Trophoblast cell (in vitro differentiated cells and primary cell): ENCODE measurements at regions not wholly inside any gene's neighbourhood (a gene's known extent, or its start where the extent isn't known, plus 50 kb on each side); places are given as distances from the start of the nearest gene placed in this dataset.

Source experiments
- DNase-seq, 2 donors: peaks; one replicate each; pipeline ENCODE4 v3.0.0-alpha.2; 2016
- H2AFZ ChIP-seq: 2 replicates; pipeline ENCODE4 v1.6.1; 2013; ENCODE audit warnings: low read length, moderate library complexity, mild to moderate bottlenecking; ENCODE audit not compliant: insufficient read depth, poor library complexity
- H2AK5ac ChIP-seq: 2 replicates; pipeline ENCODE4 v1.6.1; 2013; ENCODE audit warnings: mild to moderate bottlenecking, low read length
- H2BK120ac ChIP-seq: 2 replicates; pipeline ENCODE4 v1.6.1; 2013; ENCODE audit warnings: low read length, mild to moderate bottlenecking, moderate library complexity; ENCODE audit not compliant: insufficient read depth, poor library complexity
- H2BK12ac ChIP-seq: 2 replicates; pipeline ENCODE4 v1.6.1; 2013; ENCODE audit warnings: mild to moderate bottlenecking, low read length, moderate library complexity
- H2BK5ac ChIP-seq: 2 replicates; pipeline ENCODE4 v1.6.1; 2013; ENCODE audit warnings: low read length, low read depth, moderate library complexity, mild to moderate bottlenecking; ENCODE audit not compliant: poor library complexity
- H3K14ac ChIP-seq: 2 replicates; pipeline ENCODE4 v1.6.1; 2013; ENCODE audit warnings: mild to moderate bottlenecking, low read length
- H3K18ac ChIP-seq: 2 replicates; pipeline ENCODE4 v1.6.1; 2013; ENCODE audit warnings: mild to moderate bottlenecking, low read length
- H3K23ac ChIP-seq: 2 replicates; pipeline ENCODE4 v1.6.1; 2013; ENCODE audit warnings: low read length
- H3K27ac ChIP-seq: 2 replicates; pipeline ENCODE4 v1.5.1; 2013; ENCODE audit warnings: low read depth, mild to moderate bottlenecking, inconsistent platforms, low read length, moderate library complexity
- H3K27me3 ChIP-seq: 2 replicates; pipeline ENCODE4 v1.6.1; 2013; ENCODE audit warnings: inconsistent platforms, mild to moderate bottlenecking, low read length, moderate library complexity; ENCODE audit not compliant: insufficient read depth
- H3K36me3 ChIP-seq, 2 experiments: 1 replicate in 1 of 2; 2 replicates in 1 of 2; pipeline ENCODE4 v1.6.1; 2013; ENCODE audit warnings: low read length in 2 of 2, mild to moderate bottlenecking in 2 of 2, moderate library complexity in 1 of 2; ENCODE audit not compliant: insufficient read depth in 2 of 2, control insufficient read depth in 1 of 2
- H3K4ac ChIP-seq: 2 replicates; pipeline ENCODE4 v1.6.1; 2013; ENCODE audit warnings: low read depth, mild to moderate bottlenecking, low read length, moderate library complexity
- H3K4me1 ChIP-seq, 2 experiments: 1 replicate in 1 of 2; 2 replicates in 1 of 2; pipeline ENCODE4 v1.6.1; 2013; ENCODE audit warnings: low read length in 2 of 2, mild to moderate bottlenecking in 2 of 2, moderate library complexity in 1 of 2; ENCODE audit not compliant: insufficient read depth in 2 of 2, control insufficient read depth in 1 of 2
- H3K4me2 ChIP-seq: 2 replicates; pipeline ENCODE4 v1.6.1; 2013; ENCODE audit warnings: inconsistent platforms, mild to moderate bottlenecking, low read length, moderate library complexity
- H3K4me3 ChIP-seq: 2 replicates; pipeline ENCODE4 v1.5.1; 2013; ENCODE audit warnings: mild to moderate bottlenecking, low read depth, low read length, inconsistent platforms
- H3K79me1 ChIP-seq: one replicate; pipeline ENCODE4 v1.6.1; 2013; ENCODE audit warnings: low read length
- H3K79me2 ChIP-seq: 2 replicates; pipeline ENCODE4 v1.6.1; 2013; ENCODE audit warnings: low read length, mild to moderate bottlenecking; ENCODE audit not compliant: control insufficient read depth, insufficient read depth, poor library complexity
- H3K9ac ChIP-seq: 2 replicates; pipeline ENCODE4 v1.6.1; 2013; ENCODE audit warnings: mild to moderate bottlenecking, low read length
- H3K9me3 ChIP-seq: 2 replicates; pipeline ENCODE4 v1.6.1; 2013; ENCODE audit warnings: low read depth, mild to moderate bottlenecking, control low read depth, inconsistent platforms, low read length; ENCODE audit not compliant: insufficient read depth
- H4K12ac ChIP-seq: 2 replicates; pipeline ENCODE4 v1.6.1; 2013; ENCODE audit warnings: low read depth, mild to moderate bottlenecking, low read length, moderate library complexity
- H4K8ac ChIP-seq: 2 replicates; pipeline ENCODE4 v1.6.1; 2013; ENCODE audit warnings: low read depth, mild to moderate bottlenecking, low read length, moderate library complexity
- H4K91ac ChIP-seq: one replicate; pipeline ENCODE4 v1.6.1; 2013; ENCODE audit warnings: low read depth, mild to moderate bottlenecking, low read length, moderate library complexity
- WGBS: extraction: QIAGEN DNeasy Blood & Tissue Kit; methylation state at CpG from one replicate; pipeline ENCODE4 v1.1.7; 2013; ENCODE audit warnings: missing lambda C conversion rate; ENCODE audit not compliant: insufficient read length, insufficient coverage; ENCODE audit errors: extremely low coverage; 5-methylcytosine and 5-hydroxymethylcytosine counted together

GRCh38 chr5:147986134-147986757 lies 77.5 kb upstream of the SPINK5 start:
- no peak for DNase-seq
- no peak overlapping the region for H3K4me2 ChIP-seq
- H3K36me3 ChIP-seq, result no peaks in the 10 kb centered on the region
- H3K4ac ChIP-seq, result no peak overlapping the region
- no peak overlapping the region for H3K9ac ChIP-seq
- no peak overlapping the region for H3K4me3 ChIP-seq
- WGBS, result no CpG with 5 or more reads among the region's 2 CpGs
- H2BK5ac ChIP-seq, result no peak overlapping the region
- no peak overlapping the region for H2BK120ac ChIP-seq
- H4K12ac ChIP-seq, result no peak overlapping the region
- H2BK12ac ChIP-seq, result no peak overlapping the region
- H4K91ac ChIP-seq, result no peak overlapping the region
- H4K8ac ChIP-seq, result no peak overlapping the region
- H3K18ac ChIP-seq, result no peak overlapping the region
- no peaks in the 10 kb centered on the region for H3K79me1 ChIP-seq
- H3K4me1 ChIP-seq, result no peaks in the 10 kb centered on the region
- no peak overlapping the region for H3K14ac ChIP-seq
- H3K79me2 ChIP-seq, result no peaks in the 10 kb centered on the region
- no peak overlapping the region for H2AFZ ChIP-seq
- H3K27ac ChIP-seq, result no peak overlapping the region
- no peaks in the 10 kb centered on the region for H3K27me3 ChIP-seq
- H3K23ac ChIP-seq, result no peak overlapping the region
- H2AK5ac ChIP-seq, result no peak overlapping the region
- no peaks in the 10 kb centered on the region for H3K9me3 ChIP-seq

GRCh38 chr5:147985608-147986007 lies 78.2 kb upstream of the SPINK5 start:
- WGBS, result no CpG with 5 or more reads among the region's 5 CpGs

GRCh38 chr5:147983742-147984141 lies 77.4 kb upstream of the C5orf46 start:
- no peaks in the 10 kb centered on the region for H3K36me3 ChIP-seq
- no peak overlapping the region for H4K91ac ChIP-seq
- H4K12ac ChIP-seq, result no peak overlapping the region
- no peaks in the 10 kb centered on the region for H3K79me2 ChIP-seq
- H3K9me3 ChIP-seq, result no peaks in the 10 kb centered on the region
- no peaks in the 10 kb centered on the region for H3K27me3 ChIP-seq
- H3K9ac ChIP-seq, result no peak overlapping the region
- no peak overlapping the region for H3K27ac ChIP-seq
- H2AK5ac ChIP-seq, result no peak overlapping the region
- no peak overlapping the region for H3K18ac ChIP-seq
- H2AFZ ChIP-seq, result no peak overlapping the region
- H3K23ac ChIP-seq, result no peak overlapping the region
- no peak overlapping the region for H2BK5ac ChIP-seq
- H3K4ac ChIP-seq, result no peak overlapping the region
- H4K8ac ChIP-seq, result no peak overlapping the region
- H3K4me1 ChIP-seq, result no peaks in the 10 kb centered on the region
- no peak overlapping the region for H3K4me3 ChIP-seq
- H2BK12ac ChIP-seq, result no peak overlapping the region
- no peaks in the 10 kb centered on the region for H3K79me1 ChIP-seq
- H3K4me2 ChIP-seq, result no peak overlapping the region
- peak in 1 of 2 donors; percentile 56 for DNase-seq
- WGBS, result no CpG with 5 or more reads among the region's 1 CpG
- H3K14ac ChIP-seq, result no peak overlapping the region
- H2BK120ac ChIP-seq, result no peak overlapping the region

More at GRCh38 chr5:147985608-147986007, 78.2 kb upstream of the SPINK5 start:
- Histone ChIP-seq H2AK5ac (no peak overlapping the region), H3K79me2 (no peaks in the 10 kb centered on the region), H3K14ac (no peak overlapping the region), H3K27ac (no peak overlapping the region), H3K9ac (peak overlapping the region; percentile 47), H2BK12ac (no peak overlapping the region), H3K4me1 (no peaks in the 10 kb centered on the region), H2BK5ac (no peak overlapping the region), H3K9me3 (no peaks in the 10 kb centered on the region), H3K79me1 (no peaks in the 10 kb centered on the region), H3K27me3 (no peaks in the 10 kb centered on the region), H4K91ac (no peak overlapping the region), H3K23ac (no peak overlapping the region), H3K18ac (no peak overlapping the region), H2AFZ (no peak overlapping the region), H3K4me3 (no peak overlapping the region), H4K12ac (no peak overlapping the region), H4K8ac (no peak overlapping the region), H3K4me2 (no peak overlapping the region), H3K4ac (no peak overlapping the region), H3K36me3 (no peaks in the 10 kb centered on the region), H2BK120ac (no peak overlapping the region)
- no peak for DNase-seq

GRCh38 chr5:147981074-147981473 lies 74.7 kb upstream of the C5orf46 start:
- DNase-seq, result no peak
- Histone ChIP-seq H2BK120ac (no peak overlapping the region), H2AK5ac (no peak overlapping the region), H3K14ac (no peak overlapping the region), H4K91ac (no peak overlapping the region), H3K9ac (no peak overlapping the region), H3K36me3 (no peaks in the 10 kb centered on the region), H2AFZ (no peak overlapping the region), H3K79me1 (no peaks in the 10 kb centered on the region), H2BK12ac (no peak overlapping the region), H3K27me3 (no peaks in the 10 kb centered on the region), H3K9me3 (no peaks in the 10 kb centered on the region), H2BK5ac (no peak overlapping the region), H3K4me3 (no peak overlapping the region), H3K79me2 (no peaks in the 10 kb centered on the region), H3K4me2 (no peak overlapping the region), H3K23ac (no peak overlapping the region), H3K4me1 (no peaks in the 10 kb centered on the region), H3K18ac (no peak overlapping the region), H3K27ac (no peak overlapping the region), H4K8ac (no peak overlapping the region), H3K4ac (no peak overlapping the region), H4K12ac (no peak overlapping the region)
- no CpG with 5 or more reads among the region's 1 CpG for WGBS
